ENCODE measurements at regions not wholly inside any gene's neighbourhood (a gene's known extent, or its start where the extent isn't known, plus 50 kb on each side); places are given as distances from the start of the nearest gene placed in this dataset.

- H3K27ac ChIP-seq: no peak overlapping the region
- no peak for TF ChIP-seq CTCF (conservative IDR thresholded peaks at IDR 0.05)
These were observed 78.2 kb downstream of the MSL3 start for GRCh38 chrX:11836284-11836683.

GRCh38 chrX:11837437-11837836, 79.4 kb downstream of the MSL3 start:
- TF ChIP-seq CTCF (conservative IDR thresholded peaks at IDR 0.05): no peak
- no peak overlapping the region for H3K27ac ChIP-seq

DNA sequence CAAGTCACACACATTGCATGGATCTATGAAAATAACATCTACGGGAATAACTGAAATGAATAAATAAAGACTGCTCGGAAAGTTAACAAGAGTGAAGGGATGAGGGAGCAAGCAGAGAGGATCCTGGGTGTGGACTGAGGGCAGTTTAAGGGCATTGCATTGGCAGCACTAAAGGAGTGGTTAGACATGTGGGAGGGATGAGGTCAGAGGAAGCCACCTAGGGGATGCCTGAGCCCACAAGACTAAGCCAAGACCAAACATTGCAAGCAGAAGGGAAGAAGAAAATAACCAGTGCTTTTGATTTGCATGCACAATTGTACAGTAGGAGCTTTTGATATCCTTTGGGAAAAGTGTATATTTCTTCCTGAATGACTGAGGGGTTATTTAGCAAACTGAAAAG, 106.1 kb downstream of the MSL3 start:
- no peak for TF ChIP-seq CTCF (conservative IDR thresholded peaks at IDR 0.05)
- H3K27ac ChIP-seq: no peak overlapping the region

DNA sequence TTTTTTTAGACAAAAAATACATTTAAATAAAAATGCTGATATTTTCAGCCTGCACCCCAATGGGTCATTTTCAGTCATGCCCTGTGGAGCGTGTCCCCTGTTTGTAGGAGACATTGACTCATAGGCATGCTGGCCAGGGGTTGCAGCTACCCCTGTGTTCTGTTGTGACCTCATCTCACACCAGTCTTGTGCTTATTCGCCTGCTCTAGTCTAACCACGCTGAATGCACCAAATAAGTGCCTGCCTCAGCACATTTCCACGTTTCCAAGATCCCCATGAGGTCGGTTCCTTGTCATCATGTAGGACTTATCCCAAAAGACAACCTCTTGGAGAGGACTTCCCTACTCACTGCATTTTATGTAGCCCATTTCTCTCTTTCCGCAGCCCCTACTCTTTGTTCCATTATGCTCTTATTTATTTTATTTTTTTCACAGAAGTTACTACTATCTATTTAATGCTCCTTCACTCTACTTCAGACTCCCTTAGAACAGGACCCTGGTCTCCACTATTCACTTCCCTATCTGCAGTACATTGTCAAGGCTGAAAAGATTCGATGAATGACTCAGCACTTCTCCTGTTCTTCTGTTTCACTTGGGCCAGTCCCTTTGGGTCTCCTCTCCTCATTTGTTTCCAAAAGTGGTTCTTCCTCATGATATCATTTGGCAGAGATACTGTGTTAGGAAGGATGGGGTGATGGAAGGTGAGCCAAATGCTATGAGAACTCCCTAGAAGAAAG, 109.7 kb downstream of the MSL3 start:
- H3K27ac ChIP-seq: no peak overlapping the region
- TF ChIP-seq CTCF (conservative IDR thresholded peaks at IDR 0.05): no peak

DNA sequence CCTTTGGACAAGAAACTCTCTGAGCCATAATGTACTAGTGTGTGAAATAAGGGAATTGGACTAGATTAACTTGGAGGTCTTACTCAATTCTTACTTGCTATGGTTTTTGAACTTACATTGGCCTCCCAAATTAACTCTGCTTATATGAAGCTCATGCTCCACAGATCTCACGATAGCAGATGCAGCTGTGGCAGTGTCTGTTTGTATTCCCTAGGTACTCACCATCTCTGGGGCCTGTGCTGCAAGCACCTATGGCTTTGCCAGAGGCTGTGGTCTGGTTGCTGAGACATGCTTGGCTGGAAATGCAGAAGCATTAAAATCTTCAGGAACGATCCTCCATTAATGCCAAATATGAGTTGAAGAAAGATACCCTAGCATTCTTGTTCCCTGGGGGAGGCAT, 112.8 kb downstream of the MSL3 start:
- TF ChIP-seq CTCF (conservative IDR thresholded peaks at IDR 0.05): no peak
- H3K27ac ChIP-seq: no peak overlapping the region

- TF ChIP-seq CTCF (conservative IDR thresholded peaks at IDR 0.05): no peak
- no peak overlapping the region for H3K27ac ChIP-seq
These were observed 123.6 kb downstream of the MSL3 start for GRCh38 chrX:11881485-11882170.

- TF ChIP-seq CTCF (conservative IDR thresholded peaks at IDR 0.05): no peak
- no peak overlapping the region for H3K27ac ChIP-seq
These were observed 128.7 kb downstream of the MSL3 start for GRCh38 chrX:11886745-11887144.

Measured in VCaP (cell line).